HG03460 (cell line): ENCODE measurements at regions not wholly inside any gene's neighbourhood (a gene's known extent, or its start where the extent isn't known, plus 50 kb on each side); places are given as distances from the start of the nearest gene placed in this dataset.

Experiments used
- ATAC-seq: cut with Tn5 transposase; IDR thresholded peaks from one replicate; pipeline ENCODE4 v1.9.1; 2021; ENCODE audit not compliant: unreplicated experiment

GRCh38 chr18:24819141-24819890, 358.9 kb downstream of the HRH4 start:
- ATAC-seq, result no peak

- no peak for ATAC-seq
Measured at GRCh38 chr18:24825397-24825796, 365.0 kb downstream of the HRH4 start.

GRCh38 chr18:24826605-24827004, 366.2 kb downstream of the HRH4 start:
- no peak for ATAC-seq

- no peak for ATAC-seq
Measured at GRCh38 chr18:24827501-24827900, 367.1 kb downstream of the HRH4 start.

- no peak for ATAC-seq
Measured at GRCh38 chr18:24831081-24831480, 370.6 kb downstream of the HRH4 start.

GRCh38 chr18:24831871-24832665, 371.6 kb downstream of the HRH4 start:
- no peak for ATAC-seq

- no peak for ATAC-seq
Measured at GRCh38 chr18:24835751-24836150, 375.3 kb downstream of the HRH4 start.

GRCh38 chr18:24837066-24837465, 376.6 kb downstream of the HRH4 start:
- no peak for ATAC-seq

- no peak for ATAC-seq
Measured at GRCh38 chr18:24840051-24840450, 379.6 kb downstream of the HRH4 start.

GRCh38 chr18:24840640-24841039, 380.2 kb downstream of the HRH4 start:
- no peak for ATAC-seq

GRCh38 chr18:24841536-24841935, 381.1 kb downstream of the HRH4 start:
- ATAC-seq, result no peak

GRCh38 chr18:24843123-24843522, 382.7 kb downstream of the HRH4 start:
- ATAC-seq, result no peak

GRCh38 chr18:24846138-24846537, 385.7 kb downstream of the HRH4 start:
- ATAC-seq, result no peak

GRCh38 chr18:24850532-24850931, 390.1 kb downstream of the HRH4 start:
- ATAC-seq, result no peak

- no peak for ATAC-seq
Measured at GRCh38 chr18:24853076-24853475, 392.6 kb downstream of the HRH4 start.

- ATAC-seq, result no peak
Measured at GRCh38 chr18:24860978-24861680, 400.7 kb downstream of the HRH4 start.

GRCh38 chr18:24862201-24862816, 401.9 kb downstream of the HRH4 start:
- no peak for ATAC-seq

- no peak for ATAC-seq
Measured at GRCh38 chr18:24868311-24868710, 407.9 kb downstream of the HRH4 start.

- no peak for ATAC-seq
Measured at GRCh38 chr18:24868760-24869237, 408.4 kb downstream of the HRH4 start.

- no peak for ATAC-seq
Measured at GRCh38 chr18:24869285-24869684, 408.8 kb downstream of the HRH4 start.

- no peak for ATAC-seq
Measured at GRCh38 chr18:24875286-24875685, 414.8 kb downstream of the HRH4 start.
